Activated CD4-positive, alpha-beta memory T cell treated with anti-CD3 and anti-CD28 coated beads, Interleukin-2, amount 10 ng/mL, durations not matched to agents 7 days and 5 days (primary cell): ENCODE measurements at regions not wholly inside any gene's neighbourhood (a gene's known extent, or its start where the extent isn't known, plus 50 kb on each side); places are given as distances from the start of the nearest gene placed in this dataset.
"Not testable (repeated sequence)": the region's sequence is repeated elsewhere in the genome, so short reads cannot be mapped to it uniquely, and the experiment has no call there.

Experiments
- CTCF ChIA-PET: fragments of 350-600 bp; sonication (Branson Sonifier 250); formaldehyde crosslinking; loops from one replicate; lab custom pipeline; 2021; ENCODE audit warnings: antibody characterized with exemption, inconsistent platforms; lab: Charles Lee
- POLR2A ChIA-PET: fragments of 350-600 bp; sonication (Branson Sonifier 250); formaldehyde crosslinking; loops from one replicate; lab custom pipeline; 2021; ENCODE audit warnings: antibody characterized with exemption; lab: Charles Lee
- DNase-seq: peaks from one replicate; pipeline ENCODE4 v3.0.0-alpha.2; 2020
- H3K27ac Mint-ChIP-seq: one replicate; pipeline ENCODE4 v1.8.0; 2021; ENCODE audit warnings: mild to moderate bottlenecking, mixed read lengths
- H3K27me3 Mint-ChIP-seq: one replicate; pipeline ENCODE4 v1.8.0; 2021; ENCODE audit warnings: mixed read lengths
- H3K36me3 Mint-ChIP-seq: one replicate; pipeline ENCODE4 v1.8.0; 2021; ENCODE audit warnings: low read depth, mixed read lengths
- H3K4me1 Mint-ChIP-seq: one replicate; pipeline ENCODE4 v1.8.0; 2021; ENCODE audit warnings: mixed read lengths
- H3K4me3 Mint-ChIP-seq: one replicate; pipeline ENCODE4 v1.8.0; 2021; ENCODE audit warnings: mild to moderate bottlenecking, mixed read lengths
- H3K9me3 Mint-ChIP-seq: one replicate; pipeline ENCODE4 v1.8.0; 2021; ENCODE audit warnings: mixed read lengths

- H3K4me1 Mint-ChIP-seq, CTCF ChIA-PET, H3K9me3 Mint-ChIP-seq, H3K27ac Mint-ChIP-seq, DNase-seq, H3K27me3 Mint-ChIP-seq, H3K4me3 Mint-ChIP-seq, POLR2A ChIA-PET, H3K36me3 Mint-ChIP-seq: not testable (repeated sequence)
These were observed 188.1 kb downstream of the SQOR start for GRCh38 chr15:45822968-45823367.

GRCh38 chr15:45827275-45827674 lies 192.4 kb downstream of the SQOR start:
- POLR2A ChIA-PET: no interaction called here
- CTCF ChIA-PET: no interaction called here
- H3K27ac Mint-ChIP-seq: no peak overlapping the region
- no peaks in the 10 kb centered on the region for H3K36me3 Mint-ChIP-seq
- no peaks in the 10 kb centered on the region for H3K4me1 Mint-ChIP-seq
- no peaks in the 10 kb centered on the region for H3K27me3 Mint-ChIP-seq
- DNase-seq: no peak
- no peak overlapping the region for H3K4me3 Mint-ChIP-seq
- H3K9me3 Mint-ChIP-seq: no peaks in the 10 kb centered on the region

- no peak overlapping the region for H3K4me3 Mint-ChIP-seq
- H3K4me1 Mint-ChIP-seq: no peaks in the 10 kb centered on the region
- POLR2A ChIA-PET: no interaction called here
- CTCF ChIA-PET: no interaction called here
- no peak for DNase-seq
- no peaks in the 10 kb centered on the region for H3K36me3 Mint-ChIP-seq
- H3K27me3 Mint-ChIP-seq: no peaks in the 10 kb centered on the region
- H3K27ac Mint-ChIP-seq: no peak overlapping the region
- H3K9me3 Mint-ChIP-seq: no peaks in the 10 kb centered on the region
These were observed 192.9 kb downstream of the SQOR start for GRCh38 chr15:45827766-45828165.

- H3K36me3 Mint-ChIP-seq: no peaks in the 10 kb centered on the region
- H3K27ac Mint-ChIP-seq: no peak overlapping the region
- CTCF ChIA-PET: no interaction called here
- no peaks in the 10 kb centered on the region for H3K27me3 Mint-ChIP-seq
- no peaks in the 10 kb centered on the region for H3K4me1 Mint-ChIP-seq
- no peaks in the 10 kb centered on the region for H3K9me3 Mint-ChIP-seq
- H3K4me3 Mint-ChIP-seq: no peak overlapping the region
- POLR2A ChIA-PET: no interaction called here
- DNase-seq: no peak
These were observed 194.7 kb downstream of the SQOR start for GRCh38 chr15:45829336-45830153.

- Mint-ChIP-seq H3K36me3 (no peaks in the 10 kb centered on the region), H3K27ac (no peak overlapping the region), H3K4me3 (no peak overlapping the region), H3K27me3 (no peaks in the 10 kb centered on the region), H3K9me3 (no peaks in the 10 kb centered on the region), H3K4me1 (no peaks in the 10 kb centered on the region)
- POLR2A ChIA-PET: no interaction called here
- DNase-seq: no peak
- CTCF ChIA-PET: no interaction called here
These were observed 197.0 kb downstream of the SQOR start for GRCh38 chr15:45831787-45832186.

GRCh38 chr15:45834622-45835021 lies 199.8 kb downstream of the SQOR start:
- Mint-ChIP-seq H3K4me1 (no peaks in the 10 kb centered on the region), H3K9me3 (no peaks in the 10 kb centered on the region), H3K36me3 (no peaks in the 10 kb centered on the region), H3K4me3 (no peak overlapping the region), H3K27me3 (no peaks in the 10 kb centered on the region), H3K27ac (no peak overlapping the region)
- ChIA-PET POLR2A (no interaction called here), CTCF (no interaction called here)
- no peak for DNase-seq

GRCh38 chr15:45842151-45842550 lies 207.3 kb downstream of the SQOR start:
- no peak for DNase-seq
- Mint-ChIP-seq H3K27ac (no peak overlapping the region), H3K36me3 (no peaks in the 10 kb centered on the region), H3K4me3 (no peak overlapping the region), H3K4me1 (no peaks in the 10 kb centered on the region), H3K9me3 (no peaks in the 10 kb centered on the region), H3K27me3 (no peaks in the 10 kb centered on the region)
- POLR2A ChIA-PET: no interaction called here
- CTCF ChIA-PET: no interaction called here

GRCh38 chr15:45847645-45848044 lies 212.8 kb downstream of the SQOR start:
- POLR2A ChIA-PET: no interaction called here
- no peak for DNase-seq
- Mint-ChIP-seq H3K4me3 (no peak overlapping the region), H3K27ac (no peak overlapping the region), H3K9me3 (no peaks in the 10 kb centered on the region), H3K4me1 (no peaks in the 10 kb centered on the region), H3K36me3 (no peaks in the 10 kb centered on the region), H3K27me3 (no peaks in the 10 kb centered on the region)
- CTCF ChIA-PET: no interaction called here

- DNase-seq: no peak
- Mint-ChIP-seq H3K4me3 (no peak overlapping the region), H3K9me3 (no peaks in the 10 kb centered on the region), H3K36me3 (no peaks in the 10 kb centered on the region), H3K27ac (no peak overlapping the region), H3K4me1 (no peaks in the 10 kb centered on the region), H3K27me3 (no peaks in the 10 kb centered on the region)
- ChIA-PET POLR2A (no interaction called here), CTCF (no interaction called here)
These were observed 214.3 kb downstream of the SQOR start for GRCh38 chr15:45849136-45849535.

- H3K9me3 Mint-ChIP-seq: no peaks in the 10 kb centered on the region
- CTCF ChIA-PET: no interaction called here
- no peaks in the 10 kb centered on the region for H3K4me1 Mint-ChIP-seq
- no peak for DNase-seq
- no peak overlapping the region for H3K4me3 Mint-ChIP-seq
- H3K27ac Mint-ChIP-seq: no peak overlapping the region
- POLR2A ChIA-PET: no interaction called here
- no peaks in the 10 kb centered on the region for H3K36me3 Mint-ChIP-seq
- H3K27me3 Mint-ChIP-seq: no peaks in the 10 kb centered on the region
These were observed 219.8 kb downstream of the SQOR start for GRCh38 chr15:45854455-45855202.

- Mint-ChIP-seq H3K4me3 (no peak overlapping the region), H3K4me1 (no peaks in the 10 kb centered on the region), H3K27ac (no peak overlapping the region), H3K36me3 (no peaks in the 10 kb centered on the region), H3K9me3 (no peaks in the 10 kb centered on the region), H3K27me3 (no peaks in the 10 kb centered on the region)
- ChIA-PET POLR2A (no interaction called here), CTCF (no interaction called here)
- no peak for DNase-seq
These were observed 220.5 kb downstream of the SQOR start for GRCh38 chr15:45855210-45855906.

GRCh38 chr15:45855907-45856579 lies 221.2 kb downstream of the SQOR start:
- Mint-ChIP-seq H3K27me3 (no peaks in the 10 kb centered on the region), H3K4me3 (no peak overlapping the region), H3K9me3 (no peaks in the 10 kb centered on the region), H3K27ac (no peak overlapping the region), H3K36me3 (no peaks in the 10 kb centered on the region), H3K4me1 (no peaks in the 10 kb centered on the region)
- no peak for DNase-seq
- CTCF ChIA-PET: no interaction called here
- POLR2A ChIA-PET: no interaction called here

- POLR2A ChIA-PET: no interaction called here
- no peak for DNase-seq
- no peaks in the 10 kb centered on the region for H3K4me1 Mint-ChIP-seq
- no peak overlapping the region for H3K27ac Mint-ChIP-seq
- H3K27me3 Mint-ChIP-seq: no peaks in the 10 kb centered on the region
- no peaks in the 10 kb centered on the region for H3K36me3 Mint-ChIP-seq
- CTCF ChIA-PET: no interaction called here
- no peak overlapping the region for H3K4me3 Mint-ChIP-seq
- H3K9me3 Mint-ChIP-seq: no peaks in the 10 kb centered on the region
These were observed 222.5 kb downstream of the SQOR start for GRCh38 chr15:45857291-45857690.
